HEK293 (cell line): ENCODE measurements at regions not wholly inside any gene's neighbourhood (a gene's known extent, or its start where the extent isn't known, plus 50 kb on each side); places are given as distances from the start of the nearest gene placed in this dataset.

Source experiments
- CTCF ChIA-PET: fragments of 350-600 bp; formaldehyde crosslinking; extraction: SDS; loops from one replicate; lab custom pipeline; 2021; ENCODE audit warnings: antibody characterized with exemption; lab: Yijun Ruan, JAX
- POLR2A ChIA-PET: fragments of 300-600 bp; formaldehyde crosslinking; extraction: SDS; loops from one replicate; lab custom pipeline; 2020; ENCODE audit warnings: antibody characterized with exemption, inconsistent platforms; lab: Yijun Ruan, JAX
- H3K27ac ChIP-seq: fragments of 200-500 bp; sonication (Bioruptor generic); 2 replicates; pipeline ENCODE4 v1.5.1; 2014; ENCODE audit warnings: low read depth, low read length, control low read depth, inconsistent platforms; ENCODE audit errors: extremely low read depth
- H3K36me3 ChIP-seq, 2 experiments: fragments of 200-500 bp in 1 of 2; sonication (Bioruptor generic) in 1 of 2; 1 replicate in 1 of 2; 2 replicates in 1 of 2; pipeline ENCODE4 v1.5.1; 2014 to 2017; ENCODE audit warnings: inconsistent platforms in 2 of 2, low read length in 2 of 2; ENCODE audit not compliant: control insufficient read depth in 2 of 2, insufficient read depth in 1 of 2
- H3K4me1 ChIP-seq: fragments of 200-500 bp; sonication (Bioruptor generic); 2 replicates; pipeline ENCODE4 v1.5.1; 2014; ENCODE audit warnings: mild to moderate bottlenecking, low read length, inconsistent platforms; ENCODE audit not compliant: control insufficient read depth, insufficient read depth
- H3K4me3 ChIP-seq: 2 replicates; pipeline ENCODE4 v1.5.1; 2011; ENCODE audit warnings: low read depth, mild to moderate bottlenecking, control low read depth, low read length, moderate library complexity
- H3K9me3 ChIP-seq: fragments of 200-500 bp; sonication (Bioruptor generic); 2 replicates; pipeline ENCODE4 v1.5.1; 2014; ENCODE audit warnings: low read depth, low read length, inconsistent platforms; ENCODE audit not compliant: control insufficient read depth, insufficient read depth
- GFI1B ChIP-seq: fragments of 450-650 bp; formaldehyde crosslinking; IDR thresholded peaks from 2 replicates; pipeline ENCODE4 v1.5.1; 2016; ENCODE audit warnings: missing biosample characterization, missing genetic modification characterization
- HIC1 ChIP-seq: fragments of 450-650 bp; formaldehyde crosslinking; IDR thresholded peaks from 2 replicates; pipeline ENCODE4 v1.5.1; 2016; ENCODE audit warnings: missing biosample characterization, missing genetic modification characterization
- INSM2 ChIP-seq: fragments of 450-650 bp; formaldehyde crosslinking; IDR thresholded peaks from 2 replicates; pipeline ENCODE4 v1.5.1; 2016; ENCODE audit warnings: missing biosample characterization, missing genetic modification characterization
- MYNN ChIP-seq: fragments of 450-650 bp; formaldehyde crosslinking; IDR thresholded peaks from 2 replicates; pipeline ENCODE4 v1.5.1; 2016; ENCODE audit warnings: missing biosample characterization, missing genetic modification characterization, borderline replicate concordance
- REST ChIP-seq: fragments of 450-650 bp; formaldehyde crosslinking; IDR thresholded peaks from 2 replicates; pipeline ENCODE4 v1.5.1; 2016; ENCODE audit warnings: missing biosample characterization, missing genetic modification characterization
- SALL2 ChIP-seq: fragments of 450-650 bp; formaldehyde crosslinking; IDR thresholded peaks from 2 replicates; pipeline ENCODE4 v1.5.0; 2017; ENCODE audit warnings: missing biosample characterization, mild to moderate bottlenecking, missing genetic modification characterization, borderline replicate concordance
- SP2 ChIP-seq: fragments of 450-650 bp; formaldehyde crosslinking; IDR thresholded peaks from 2 replicates; pipeline ENCODE4 v1.5.1; 2016; ENCODE audit warnings: missing biosample characterization, missing genetic modification characterization
- ZBTB17 ChIP-seq: fragments of 450-650 bp; formaldehyde crosslinking; IDR thresholded peaks from 2 replicates; pipeline ENCODE4 v1.5.1; 2016; ENCODE audit warnings: missing biosample characterization, missing genetic modification characterization
- ZFP37 ChIP-seq: fragments of 450-650 bp; formaldehyde crosslinking; IDR thresholded peaks from 2 replicates; pipeline ENCODE4 v1.5.1; 2016; ENCODE audit warnings: missing biosample characterization, missing genetic modification characterization
- ZNF239 ChIP-seq: fragments of 450-650 bp; formaldehyde crosslinking; IDR thresholded peaks from 2 replicates; pipeline ENCODE4 v1.5.1; 2016; ENCODE audit warnings: missing biosample characterization, missing genetic modification characterization
- ZNF521 ChIP-seq: fragments of 450-650 bp; formaldehyde crosslinking; IDR thresholded peaks from 2 replicates; pipeline ENCODE4 v1.5.1; 2017; ENCODE audit warnings: missing biosample characterization, mild to moderate bottlenecking, missing genetic modification characterization
- ZNF571 ChIP-seq: fragments of 450-650 bp; formaldehyde crosslinking; IDR thresholded peaks from 2 replicates; pipeline ENCODE4 v1.5.0; 2017; ENCODE audit warnings: missing biosample characterization, missing genetic modification characterization
- ZNF639 ChIP-seq: fragments of 450-650 bp; formaldehyde crosslinking; IDR thresholded peaks from 2 replicates; pipeline ENCODE4 v1.5.1; 2016; ENCODE audit warnings: missing biosample characterization, missing genetic modification characterization
- ZNF645 ChIP-seq: fragments of 450-650 bp; formaldehyde crosslinking; IDR thresholded peaks from 2 replicates; pipeline ENCODE4; 2016; ENCODE audit warnings: missing biosample characterization, missing genetic modification characterization
- ZNF768 ChIP-seq: fragments of 450-650 bp; formaldehyde crosslinking; IDR thresholded peaks from 2 replicates; pipeline ENCODE4 v1.5.1; 2018; ENCODE audit warnings: missing biosample characterization, mild to moderate bottlenecking, missing genetic modification characterization
- ZSCAN16 ChIP-seq: fragments of 450-650 bp; formaldehyde crosslinking; IDR thresholded peaks from 2 replicates; pipeline ENCODE4 v1.5.1; 2016; ENCODE audit warnings: missing biosample characterization, missing genetic modification characterization
- ZSCAN23 ChIP-seq: fragments of 450-650 bp; formaldehyde crosslinking; IDR thresholded peaks from 2 replicates; pipeline ENCODE4 v1.5.1; 2016; ENCODE audit warnings: missing biosample characterization, missing genetic modification characterization
- TF ChIP-seq, protein P1 (sequence below): fragments of 450-650 bp; formaldehyde crosslinking; IDR thresholded peaks from 2 replicates; pipeline ENCODE4 v1.5.1; 2016; ENCODE audit warnings: missing biosample characterization, missing genetic modification characterization, borderline replicate concordance
- TF ChIP-seq, protein P2 (sequence below): fragments of 450-650 bp; formaldehyde crosslinking; IDR thresholded peaks from 2 replicates; pipeline ENCODE4 v1.5.1; 2016; ENCODE audit warnings: missing biosample characterization, missing genetic modification characterization

GRCh38 chr11:115892016-115892415, 387.8 kb upstream of the CADM1 start:
- CTCF ChIA-PET = no interaction called here
- no peak for TF ChIP-seq ZNF239
- TF ChIP-seq ZNF521 = no peak
- TF ChIP-seq REST = no peak
- no peak for TF ChIP-seq GFI1B (tag by site-specific recombination)
- no peak for TF ChIP-seq ZNF768 (tag by site-specific recombination)
- no peak for TF ChIP-seq INSM2 (tag by site-specific recombination)
- no peaks in the 10 kb centered on the region for H3K36me3 ChIP-seq

DNA sequence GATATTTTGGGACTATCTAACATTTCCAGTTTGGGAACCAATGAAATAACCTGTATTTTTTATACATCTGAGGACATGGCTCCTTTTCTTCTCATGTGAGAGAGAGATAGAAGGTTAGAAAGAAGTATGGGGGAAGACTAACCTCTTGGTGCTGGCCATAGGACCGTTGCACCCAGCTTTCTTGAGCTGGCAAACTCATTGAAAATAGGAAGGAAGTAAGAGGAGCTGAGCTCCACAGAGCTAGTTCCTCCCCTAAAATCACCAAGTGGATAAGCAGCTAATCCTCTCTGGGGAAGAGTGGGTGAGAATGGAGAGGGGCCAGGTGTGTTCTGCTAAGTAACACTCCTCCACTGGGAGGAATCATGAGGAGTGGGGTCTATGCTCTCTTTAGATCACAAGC, 387.4 kb upstream of the CADM1 start:
- CTCF ChIA-PET = no interaction called here
- H3K36me3 ChIP-seq = no peaks in the 10 kb centered on the region
- POLR2A ChIA-PET = no interaction called here

More at GRCh38 chr11:115892016-115892415, 387.8 kb upstream of the CADM1 start:
- H3K27ac ChIP-seq = no peak overlapping the region
- H3K4me3 ChIP-seq = no peak overlapping the region
- no peaks in the 10 kb centered on the region for H3K9me3 ChIP-seq
- POLR2A ChIA-PET = no interaction called here
- no peaks in the 10 kb centered on the region for H3K4me1 ChIP-seq

More for the DNA sequence above, 387.4 kb upstream of the CADM1 start:
- Histone ChIP-seq H3K27ac (no peak overlapping the region), H3K4me3 (no peak overlapping the region), H3K4me1 (no peaks in the 10 kb centered on the region), H3K9me3 (no peaks in the 10 kb centered on the region)
- TF ChIP-seq ZNF645 (tag by site-specific recombination) (no peak), ZBTB17 (tag by site-specific recombination) (no peak), HIC1 (tag by site-specific recombination) (no peak), ZNF571 (tag by site-specific recombination) (no peak), ZSCAN23 (tag by site-specific recombination) (no peak), SALL2 (tag by site-specific recombination) (no peak), ZFP37 (tag by site-specific recombination) (no peak), SP2 (no peak), ZSCAN16 (no peak), MYNN (tag by site-specific recombination) (no peak), ZNF639 (no peak)
- TF ChIP-seq, protein P1, sequence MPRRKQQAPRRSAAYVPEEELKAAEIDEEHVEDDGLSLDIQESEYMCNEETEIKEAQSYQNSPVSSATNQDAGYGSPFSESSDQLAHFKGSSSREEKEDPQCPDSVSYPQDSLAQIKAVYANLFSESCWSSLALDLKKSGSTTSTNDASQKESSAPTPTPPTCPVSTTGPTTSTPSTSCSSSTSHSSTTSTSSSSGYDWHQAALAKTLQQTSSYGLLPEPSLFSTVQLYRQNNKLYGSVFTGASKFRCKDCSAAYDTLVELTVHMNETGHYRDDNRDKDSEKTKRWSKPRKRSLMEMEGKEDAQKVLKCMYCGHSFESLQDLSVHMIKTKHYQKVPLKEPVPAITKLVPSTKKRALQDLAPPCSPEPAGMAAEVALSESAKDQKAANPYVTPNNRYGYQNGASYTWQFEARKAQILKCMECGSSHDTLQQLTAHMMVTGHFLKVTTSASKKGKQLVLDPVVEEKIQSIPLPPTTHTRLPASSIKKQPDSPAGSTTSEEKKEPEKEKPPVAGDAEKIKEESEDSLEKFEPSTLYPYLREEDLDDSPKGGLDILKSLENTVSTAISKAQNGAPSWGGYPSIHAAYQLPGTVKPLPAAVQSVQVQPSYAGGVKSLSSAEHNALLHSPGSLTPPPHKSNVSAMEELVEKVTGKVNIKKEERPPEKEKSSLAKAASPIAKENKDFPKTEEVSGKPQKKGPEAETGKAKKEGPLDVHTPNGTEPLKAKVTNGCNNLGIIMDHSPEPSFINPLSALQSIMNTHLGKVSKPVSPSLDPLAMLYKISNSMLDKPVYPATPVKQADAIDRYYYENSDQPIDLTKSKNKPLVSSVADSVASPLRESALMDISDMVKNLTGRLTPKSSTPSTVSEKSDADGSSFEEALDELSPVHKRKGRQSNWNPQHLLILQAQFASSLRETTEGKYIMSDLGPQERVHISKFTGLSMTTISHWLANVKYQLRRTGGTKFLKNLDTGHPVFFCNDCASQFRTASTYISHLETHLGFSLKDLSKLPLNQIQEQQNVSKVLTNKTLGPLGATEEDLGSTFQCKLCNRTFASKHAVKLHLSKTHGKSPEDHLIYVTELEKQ (tag by site-specific recombination) = no peak
- TF ChIP-seq, protein P2, sequence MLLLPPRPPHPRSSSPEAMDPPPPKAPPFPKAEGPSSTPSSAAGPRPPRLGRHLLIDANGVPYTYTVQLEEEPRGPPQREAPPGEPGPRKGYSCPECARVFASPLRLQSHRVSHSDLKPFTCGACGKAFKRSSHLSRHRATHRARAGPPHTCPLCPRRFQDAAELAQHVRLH (tag by site-specific recombination) = no peak
